ENCODE measurements at regions not wholly inside any gene's neighbourhood (a gene's known extent, or its start where the extent isn't known, plus 50 kb on each side); places are given as distances from the start of the nearest gene placed in this dataset.

DNA sequence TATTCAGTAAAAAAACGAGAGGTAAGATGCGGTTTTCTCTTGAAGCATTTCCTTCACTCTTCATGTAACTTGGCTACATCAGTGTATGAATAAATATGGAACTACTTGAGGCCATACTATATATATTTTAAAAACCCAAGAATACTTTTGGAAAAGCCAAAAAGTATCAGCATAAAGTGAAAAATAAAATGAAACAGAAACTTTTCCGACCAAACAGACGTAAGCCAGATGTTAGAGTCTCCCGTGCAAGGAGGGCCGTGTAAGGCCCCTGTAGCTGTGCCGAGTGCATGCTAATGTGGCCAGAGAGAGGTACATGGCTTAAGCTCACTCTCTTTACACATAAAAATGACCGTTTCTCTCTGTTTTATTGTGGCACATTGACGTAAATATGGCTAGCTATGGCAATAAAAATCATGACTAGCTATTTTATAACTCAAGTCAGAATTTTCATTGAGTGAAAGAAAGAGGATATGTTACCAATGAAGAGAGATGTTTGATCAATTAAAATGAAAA, 140.1 kb upstream of the GMDS start:
- DNase-seq (ENCODE audit: low read depth in 2 of 3, low spot score in 2 of 3): no peak

DNA sequence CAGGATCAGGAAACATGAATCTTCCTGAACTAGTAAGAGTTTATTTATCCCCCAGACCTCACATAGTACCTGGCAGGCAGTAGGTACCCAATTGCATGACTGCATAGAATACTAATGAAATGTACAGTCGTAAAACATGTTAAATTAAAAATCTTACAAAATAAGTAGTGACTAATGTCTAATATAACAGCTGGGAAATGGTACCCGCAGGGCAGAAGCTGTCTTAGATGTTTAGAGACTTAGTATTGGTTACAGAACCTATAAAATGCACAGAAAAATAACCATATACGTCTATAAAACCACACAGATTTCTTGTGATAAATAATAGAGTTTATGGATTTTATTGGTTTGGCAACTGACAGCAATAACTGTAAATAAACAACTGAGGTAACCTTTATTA, 139.1 kb upstream of the GMDS start:
- DNase-seq (ENCODE audit: low read depth in 2 of 3, low spot score in 2 of 3): no peak

DNA sequence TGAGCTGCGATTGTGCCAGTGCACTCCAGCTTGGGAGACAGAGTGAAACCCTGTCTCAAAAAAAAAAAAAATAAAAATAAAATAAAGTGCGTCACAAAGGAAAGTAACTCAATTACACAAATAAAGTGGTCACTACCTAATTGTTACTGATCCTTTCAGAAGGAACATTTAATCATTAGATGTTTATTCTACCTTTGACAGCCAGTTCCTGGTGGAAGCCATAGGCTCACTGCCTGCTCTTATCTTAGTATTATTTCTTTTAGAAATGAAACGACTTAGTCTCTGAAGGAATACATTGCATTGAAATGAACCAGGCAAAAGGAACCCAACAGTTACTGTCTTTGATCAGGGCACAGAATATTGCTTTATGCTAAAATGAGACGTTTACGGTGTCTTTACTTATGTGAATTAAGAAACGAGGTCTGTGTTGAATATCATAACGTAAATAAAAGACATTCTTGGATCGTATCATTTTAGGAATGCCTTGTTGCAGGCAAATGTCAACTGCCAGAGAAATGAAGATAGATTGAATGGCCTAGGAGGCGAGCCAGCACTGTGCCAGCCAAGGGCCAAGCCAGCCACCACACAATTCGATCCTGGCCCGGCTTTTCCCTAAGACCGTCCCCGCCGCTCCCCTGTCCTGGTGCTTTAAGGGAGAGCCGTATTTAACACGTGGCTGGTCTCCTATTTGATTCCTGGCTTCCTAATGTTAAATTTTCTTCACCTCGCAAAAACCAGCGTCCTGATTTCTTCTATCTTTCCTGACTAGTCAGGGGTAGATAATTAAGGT, 136.7 kb upstream of the GMDS start:
- DNase-seq (ENCODE audit: low read depth in 2 of 3, low spot score in 2 of 3): no peak

DNA sequence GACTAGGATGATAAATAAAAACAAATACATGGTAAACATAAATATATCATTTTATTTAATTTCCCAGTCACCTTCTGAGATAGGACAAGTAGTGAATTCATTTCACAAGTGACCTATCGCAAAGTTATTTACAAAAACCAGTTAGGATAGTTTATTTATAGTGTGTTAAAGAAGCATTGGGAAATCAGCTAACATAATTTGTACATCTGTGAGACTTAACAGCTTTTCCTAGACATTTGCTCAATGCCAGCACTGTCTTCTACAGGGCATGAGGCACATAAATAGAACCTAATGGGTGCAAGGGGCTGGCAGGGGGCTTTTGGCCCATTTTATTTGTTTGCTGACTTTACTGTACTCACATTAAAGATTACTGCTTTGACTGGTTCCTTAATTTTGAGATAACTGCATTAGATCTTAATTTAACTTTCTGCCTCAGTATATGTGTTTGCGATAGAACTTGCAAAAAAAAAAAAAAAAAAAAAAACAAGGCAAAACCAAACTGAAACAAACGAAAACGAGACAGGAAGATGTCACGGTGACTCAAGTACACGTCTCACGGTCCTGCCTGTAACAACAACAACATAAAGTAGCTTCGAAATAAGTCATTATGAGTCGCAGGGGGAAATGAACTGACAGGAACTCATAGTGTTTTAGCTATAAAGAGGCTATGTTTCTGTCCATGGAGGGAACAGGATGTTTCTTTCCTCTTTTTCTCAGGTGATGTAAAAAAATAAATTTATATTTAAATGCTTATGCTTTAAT, 133.7 kb upstream of the GMDS start:
- no peak for DNase-seq (ENCODE audit: low read depth in 2 of 3, low spot score in 2 of 3)

DNA sequence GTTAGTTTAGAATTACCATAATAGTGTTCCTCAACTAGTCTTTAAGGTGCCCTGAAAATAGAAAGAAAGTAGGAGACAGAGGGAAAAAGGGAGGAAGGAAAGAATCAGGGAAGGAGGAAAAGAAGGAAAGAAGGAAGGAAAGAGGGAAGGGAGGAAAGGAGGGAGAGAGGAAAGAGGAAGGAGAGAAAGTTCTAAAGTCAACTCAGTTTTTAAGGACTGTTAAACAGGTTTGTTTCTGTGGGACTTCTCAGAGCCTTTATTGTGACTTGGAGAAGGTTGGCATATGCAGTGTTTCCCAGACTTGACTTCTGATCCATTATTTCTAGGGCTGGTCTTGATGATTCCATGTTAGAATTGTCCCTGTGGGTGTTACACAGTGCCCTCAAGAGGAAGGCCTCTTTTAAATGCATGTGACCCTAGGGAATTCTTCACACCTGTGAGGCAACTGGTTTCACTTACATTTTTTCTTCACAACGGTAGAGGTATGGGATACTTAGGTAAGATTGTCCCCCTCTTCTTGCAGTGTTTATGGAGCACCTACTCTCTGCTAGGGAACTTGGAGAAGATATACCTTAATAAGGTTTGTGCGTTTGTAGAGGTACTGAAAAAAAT, 132.7 kb upstream of the GMDS start:
- DNase-seq (ENCODE audit: low read depth in 2 of 3, low spot score in 2 of 3): no peak

DNA sequence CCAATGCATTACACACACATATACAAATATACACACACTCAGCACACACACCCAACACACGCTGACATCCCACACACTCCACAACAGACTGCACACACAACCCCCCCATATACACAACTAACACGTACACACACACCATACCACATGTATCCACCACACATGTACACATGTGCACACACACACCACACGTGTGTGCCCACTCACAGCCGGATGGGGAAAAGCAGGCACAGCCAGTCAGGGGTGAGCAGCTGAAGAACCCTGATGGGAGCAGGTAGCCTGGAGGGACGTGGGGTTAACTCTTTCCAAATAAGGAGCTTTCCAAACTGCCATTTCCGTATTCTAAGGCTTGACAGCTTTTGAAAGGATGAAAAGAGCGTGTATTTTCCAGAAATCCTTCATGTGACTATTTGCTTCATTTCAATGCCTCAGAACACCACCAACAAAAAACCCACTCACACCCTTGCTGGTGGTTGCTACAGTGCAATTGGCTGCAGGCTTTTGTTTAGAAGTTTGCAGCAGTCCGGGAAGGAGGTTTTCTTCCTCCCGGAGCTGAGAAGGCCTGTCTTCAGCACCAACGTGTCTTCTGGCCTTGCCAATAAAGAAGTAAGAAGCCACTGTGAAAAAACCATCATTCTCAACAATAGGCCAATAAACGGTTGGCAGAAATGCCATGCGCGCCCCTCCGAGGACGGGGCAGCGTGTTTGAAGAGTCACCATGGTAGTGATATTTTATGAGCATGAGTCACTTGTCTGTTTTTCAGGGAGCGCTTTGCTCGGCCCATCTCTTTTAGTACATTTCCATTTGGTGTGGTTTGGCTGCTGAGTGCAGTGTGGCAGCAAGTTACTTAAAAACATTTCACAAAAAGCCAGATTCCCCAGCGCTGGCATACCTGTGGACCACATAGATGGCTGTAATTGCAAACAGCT, 131.3 kb upstream of the GMDS start:
- no peak for DNase-seq (ENCODE audit: low read depth in 2 of 3, low spot score in 2 of 3)

DNA sequence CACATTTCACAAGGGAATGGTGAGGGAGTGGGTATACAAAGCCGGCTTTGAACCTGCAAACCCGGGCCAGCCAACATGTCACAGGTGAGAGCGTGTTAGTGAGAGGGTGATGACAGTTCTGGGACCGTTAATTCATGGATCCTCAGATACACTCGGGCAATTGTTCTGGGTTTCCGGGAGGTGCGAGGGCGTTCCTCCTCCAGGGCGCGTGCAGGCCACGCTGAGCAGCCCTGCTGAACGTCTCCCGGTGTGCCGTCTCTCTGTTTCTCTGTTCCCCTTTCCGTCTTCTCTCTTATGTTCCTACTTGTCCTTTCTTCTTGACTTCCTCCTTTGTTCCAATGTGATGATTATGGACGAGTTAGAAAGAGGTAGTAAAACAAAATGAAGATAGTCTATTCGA, 130.0 kb upstream of the GMDS start:
- DNase-seq (ENCODE audit: low read depth in 2 of 3, low spot score in 2 of 3): no peak

DNA sequence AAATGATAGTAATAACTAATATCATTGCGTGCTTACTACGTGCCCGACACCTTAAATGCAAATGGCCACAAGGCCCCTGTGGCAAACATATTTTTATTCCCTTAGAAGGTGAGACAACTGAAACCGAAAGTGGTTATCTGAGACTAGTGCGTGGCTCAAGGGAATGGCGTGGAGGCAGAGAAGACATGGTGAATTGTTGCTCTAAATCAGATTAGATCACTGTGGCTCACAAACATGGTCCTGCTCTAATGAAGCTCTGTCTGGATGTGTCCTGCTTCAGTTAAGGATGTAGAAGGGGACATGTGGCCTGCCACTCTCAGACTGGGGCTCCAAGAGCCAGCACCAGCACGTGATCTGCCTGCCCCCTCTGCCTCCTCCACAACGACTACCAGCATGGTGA, 124.2 kb upstream of the GMDS start:
- DNase-seq (ENCODE audit: low read depth in 2 of 3, low spot score in 2 of 3): no peak

DNA sequence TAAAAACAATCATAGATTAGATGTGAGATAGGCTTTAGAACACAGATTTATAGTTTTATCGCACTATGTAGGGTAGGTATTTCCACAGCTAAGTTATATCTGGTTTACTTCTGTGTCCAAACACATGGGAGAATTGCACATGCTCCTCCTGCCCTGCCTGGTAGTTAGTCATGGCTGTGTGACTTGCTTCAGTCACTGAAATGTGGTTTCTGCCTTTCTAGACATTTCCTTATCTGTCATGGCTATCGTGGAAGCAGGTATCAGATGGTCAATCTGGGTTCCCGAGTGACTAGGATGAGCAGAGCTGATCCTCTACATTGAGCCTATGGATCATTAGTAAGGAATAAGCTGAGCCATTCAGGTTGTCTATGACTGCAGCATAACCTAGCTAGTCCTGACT, 117.8 kb upstream of the GMDS start:
- no peak for DNase-seq (ENCODE audit: low read depth in 2 of 3, low spot score in 2 of 3)

DNA sequence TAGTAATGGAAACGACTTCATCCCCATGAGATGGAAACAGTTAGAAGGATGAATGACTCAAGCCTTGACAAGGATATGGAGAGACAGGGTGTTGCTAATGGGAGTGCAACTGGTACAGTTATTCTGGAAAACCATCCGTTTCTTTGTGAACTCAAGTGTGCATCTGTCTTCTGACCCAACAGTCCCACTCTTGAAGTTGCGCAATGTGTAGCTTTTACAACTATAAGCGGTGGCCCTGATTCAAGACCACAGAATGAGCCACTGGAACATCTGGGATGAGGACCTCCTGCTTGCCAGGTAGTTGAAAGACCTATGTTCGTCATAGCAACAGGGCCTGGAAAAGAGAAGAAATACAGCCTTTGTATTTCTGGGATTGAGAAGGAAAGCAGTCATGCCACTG, 115.8 kb upstream of the GMDS start:
- no peak for DNase-seq (ENCODE audit: low read depth in 2 of 3, low spot score in 2 of 3)

DNA sequence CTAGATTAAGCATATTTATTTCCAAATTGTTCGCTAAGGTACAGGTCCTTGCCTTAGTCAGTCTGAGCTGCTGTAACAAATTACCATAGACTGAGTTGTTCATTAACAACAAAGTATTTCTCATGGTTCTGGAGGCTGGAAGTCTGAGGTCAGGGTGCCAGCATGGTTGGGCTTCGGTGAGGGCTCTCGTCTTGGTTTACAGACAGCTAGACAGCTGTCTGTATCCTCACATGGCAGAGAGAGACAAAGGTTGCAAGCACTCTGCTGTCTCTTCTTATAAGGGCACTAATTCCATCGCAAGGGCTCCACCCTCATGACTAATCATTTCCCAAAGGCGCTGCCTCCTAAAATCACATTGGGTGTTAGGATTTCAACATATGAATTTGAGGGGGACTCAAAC, 115.3 kb upstream of the GMDS start:
- no peak for DNase-seq (ENCODE audit: low read depth in 2 of 3, low spot score in 2 of 3)

DNA sequence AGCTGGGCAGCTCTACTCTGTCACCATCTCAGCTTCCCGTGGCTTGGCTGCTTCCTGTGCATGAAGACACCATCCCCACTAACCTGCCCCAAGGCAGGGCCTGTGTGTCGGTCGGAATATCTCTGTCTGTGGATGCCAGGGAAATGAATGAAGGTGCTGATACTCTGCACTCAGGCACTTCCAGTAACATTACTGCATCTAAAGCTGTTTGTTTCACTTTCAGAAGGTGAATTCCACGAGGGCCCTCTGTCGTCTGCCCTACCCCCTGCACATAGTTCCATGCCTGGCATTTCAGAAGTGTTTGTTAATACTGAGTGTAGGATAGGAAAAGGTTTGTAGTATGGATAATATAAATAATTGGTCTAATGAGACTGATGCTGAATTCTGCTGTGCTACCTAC, 114.7 kb upstream of the GMDS start:
- no peak for DNase-seq (ENCODE audit: low read depth in 2 of 3, low spot score in 2 of 3)

DNA sequence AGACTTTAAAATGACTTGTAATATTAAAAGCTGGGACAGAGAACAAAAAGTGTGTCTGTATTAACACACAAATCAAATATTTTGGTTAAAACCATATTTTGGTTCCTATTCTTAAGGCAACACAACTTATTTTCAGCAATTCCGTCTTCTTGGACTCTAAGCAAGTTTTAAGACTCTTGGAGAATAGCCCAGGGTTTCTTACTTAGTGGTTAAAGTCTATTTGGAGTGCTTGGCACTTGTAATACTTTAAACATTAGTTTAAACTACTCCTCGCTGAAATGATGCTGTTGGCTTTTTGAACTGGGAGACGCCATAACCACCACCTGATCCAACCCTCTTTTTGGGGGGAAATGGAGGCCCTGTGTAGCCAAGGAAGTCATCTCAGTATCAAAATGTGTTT, 109.7 kb upstream of the GMDS start:
- no peak for DNase-seq (ENCODE audit: low read depth in 2 of 3, low spot score in 2 of 3)

DNA sequence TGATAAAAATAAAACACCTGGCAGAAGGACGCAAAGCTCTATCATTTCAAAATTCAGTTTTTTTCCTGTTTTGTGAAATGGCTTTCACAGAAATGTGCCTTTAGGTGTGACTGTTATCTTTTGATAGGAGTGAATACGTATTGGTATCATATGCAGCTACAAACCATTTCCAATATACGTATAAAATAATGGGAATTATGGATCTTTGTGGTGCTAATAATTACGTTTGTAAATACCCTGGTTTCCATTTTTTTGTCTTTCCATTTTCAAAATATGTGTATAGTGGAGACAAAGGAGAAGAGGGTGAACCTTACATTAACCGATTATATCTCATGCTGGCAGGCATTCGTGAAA, 108.7 kb upstream of the GMDS start:
- DNase-seq (ENCODE audit: low read depth in 2 of 3, low spot score in 2 of 3): no peak

DNA sequence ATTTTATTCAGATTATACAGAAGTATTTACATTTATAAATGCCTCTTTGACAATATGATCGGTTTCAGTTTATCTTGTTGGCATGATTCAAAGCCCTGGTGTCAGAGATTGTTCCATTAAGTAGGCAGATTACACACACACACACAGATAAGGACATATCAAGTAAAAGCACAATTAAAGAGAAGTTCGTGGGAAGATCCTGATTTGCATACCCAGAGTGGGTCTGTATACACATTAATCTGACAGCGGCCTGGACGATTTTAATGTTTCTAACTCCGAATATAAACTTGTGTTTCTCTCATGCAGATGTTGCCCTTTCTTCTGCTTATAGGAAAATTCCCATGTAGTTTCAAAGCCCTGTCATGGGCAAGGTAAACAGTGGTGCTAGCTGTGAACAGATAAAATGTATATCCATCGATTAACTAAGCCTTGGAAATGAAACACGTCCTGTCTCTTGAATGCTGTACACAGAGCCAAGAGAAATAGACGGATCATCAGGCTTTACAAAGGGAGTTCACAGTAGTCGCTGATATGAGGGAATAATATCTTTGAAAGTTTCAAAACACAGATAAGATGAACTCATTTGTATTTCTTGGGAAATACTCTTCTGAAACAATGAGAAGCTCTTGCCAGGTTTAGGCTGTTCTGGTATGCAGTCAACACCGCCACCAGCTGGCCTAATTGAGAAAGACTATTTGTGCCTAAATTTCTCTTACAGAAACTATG, 108.2 kb upstream of the GMDS start:
- peak in 2 of 3 donors; percentile 53 to 85 for DNase-seq (ENCODE audit: low read depth in 2 of 3, low spot score in 2 of 3)

DNA sequence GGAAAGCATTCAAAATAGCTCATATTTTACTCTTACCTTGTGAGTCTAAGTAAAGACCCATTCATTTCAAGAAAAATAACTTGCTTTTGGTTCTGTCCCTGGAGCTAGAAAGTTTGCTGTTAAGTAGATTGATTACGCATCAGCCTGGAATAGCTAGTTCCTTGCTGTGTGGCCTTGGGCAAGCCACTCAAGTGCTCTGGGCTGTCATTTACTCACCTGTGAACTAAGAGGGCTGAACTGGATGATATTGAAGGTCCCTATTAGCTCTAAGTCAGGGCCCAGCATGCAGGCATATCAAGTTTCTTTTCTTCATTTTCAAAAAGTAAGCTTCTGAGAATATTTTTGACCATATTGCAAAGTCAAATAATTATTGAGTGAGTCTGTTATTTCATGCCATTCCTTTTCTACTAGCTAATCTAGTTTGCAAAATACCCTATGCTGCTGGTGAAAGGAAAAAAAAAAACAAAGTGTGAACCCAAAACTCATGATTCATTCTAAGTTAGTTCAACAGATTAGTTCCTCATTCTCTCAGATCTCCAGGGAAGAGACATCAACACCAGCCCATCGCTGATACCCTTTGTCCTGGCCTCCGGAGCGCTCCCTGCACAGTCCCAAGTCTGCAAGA, 106.5 kb upstream of the GMDS start:
- DNase-seq (ENCODE audit: low read depth in 2 of 3, low spot score in 2 of 3): peak in 1 of 3 donors; percentile 15

DNA sequence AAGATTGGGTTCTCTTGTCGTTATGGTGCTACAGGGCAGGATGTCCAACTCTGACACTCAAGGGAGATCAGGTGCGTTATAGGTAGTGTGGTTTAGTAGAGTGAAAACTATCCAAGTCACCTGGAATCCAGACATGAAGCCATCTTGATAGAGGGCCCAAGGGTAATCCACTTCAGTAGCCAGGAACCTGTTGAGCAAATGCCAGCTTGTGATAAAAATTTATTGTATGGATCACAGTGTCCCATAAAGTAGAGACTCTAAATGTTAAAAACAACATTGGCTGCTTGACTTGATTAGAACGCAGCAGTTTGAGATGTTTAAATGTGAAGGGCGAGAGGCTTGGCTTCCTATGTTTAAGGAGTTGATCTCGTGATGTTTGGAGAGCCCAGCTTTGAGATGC, 105.7 kb upstream of the GMDS start:
- no peak for DNase-seq (ENCODE audit: low read depth in 2 of 3, low spot score in 2 of 3)

DNA sequence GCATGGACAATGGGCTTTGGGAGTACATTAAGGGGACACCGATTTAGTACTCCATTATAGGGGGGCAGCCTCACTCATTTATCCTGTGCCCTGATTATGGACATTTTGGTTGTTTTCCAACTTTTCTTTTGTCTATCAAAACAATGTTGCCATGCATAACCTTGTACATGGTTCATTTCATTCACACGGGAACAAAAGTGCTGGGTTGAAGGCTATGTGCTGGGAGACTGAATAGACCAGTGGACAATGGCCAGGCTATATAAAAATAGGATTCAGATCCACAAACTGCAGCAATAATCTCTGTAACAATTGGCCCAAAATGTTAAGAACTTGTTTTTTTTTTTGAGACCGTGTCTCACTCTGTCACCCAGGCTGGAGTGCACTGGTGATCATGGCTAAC, 100.7 kb upstream of the GMDS start:
- no peak for DNase-seq (ENCODE audit: low read depth in 2 of 3, low spot score in 2 of 3)

DNA sequence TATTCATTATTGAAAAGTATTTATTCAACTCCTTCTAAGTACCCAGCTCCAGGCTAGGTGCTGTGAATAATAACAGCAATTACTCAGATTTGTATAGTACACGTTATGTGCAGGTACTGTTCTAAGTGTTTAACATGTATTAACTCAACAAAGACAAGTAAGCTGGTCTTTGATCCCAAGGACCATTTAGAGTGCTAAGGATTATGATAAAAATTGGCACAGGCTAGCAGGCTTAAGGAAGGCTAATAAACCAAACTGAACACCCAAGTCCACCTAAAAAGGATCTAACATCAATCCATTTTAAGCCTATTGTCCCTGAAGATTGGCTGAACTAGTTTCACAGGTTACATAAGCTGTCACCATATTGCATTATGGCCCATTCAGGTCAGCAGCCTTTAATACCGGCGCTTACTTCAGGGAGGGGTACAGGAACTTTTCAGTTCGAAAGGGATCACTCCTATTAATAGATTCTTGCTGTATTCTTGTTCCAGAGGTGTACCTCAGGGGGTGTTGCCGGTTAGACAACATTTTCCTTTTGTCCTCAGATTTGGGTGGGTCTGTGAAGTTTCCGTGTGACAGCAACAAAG, 99.0 kb upstream of the GMDS start:
- no peak for DNase-seq (ENCODE audit: low read depth in 2 of 3, low spot score in 2 of 3)

All from hematopoietic multipotent progenitor cell (in vitro differentiated cells).